Astrocyte of the cerebellum (primary cell): ENCODE measurements at regions not wholly inside any gene's neighbourhood (a gene's known extent, or its start where the extent isn't known, plus 50 kb on each side); places are given as distances from the start of the nearest gene placed in this dataset.
"Not testable (repeated sequence)": the region's sequence is repeated elsewhere in the genome, so short reads cannot be mapped to it uniquely, and the experiment has no call there.

Experiments
- DNase-seq: peaks from one replicate; pipeline ENCODE4 v3.0.0-alpha.2; 2011; ENCODE audit warnings: low read depth
- H3K4me3 ChIP-seq: 2 replicates; pipeline ENCODE4 v1.5.1; 2011; ENCODE audit warnings: mild to moderate bottlenecking, low read depth, low read length, moderate library complexity
- in situ Hi-C: cut with HindIII; loops from 2 replicates; pipeline ENCODE4 v1.10.0; 2017; ENCODE audit warnings: low sequenced_read_pairs
- TF ChIP-seq, protein P1 (sequence below): IDR thresholded peaks from 2 replicates; pipeline ENCODE4 v1.5.1; 2012; ENCODE audit warnings: low read length, low read depth, moderate library complexity, mild to moderate bottlenecking; ENCODE audit errors: missing control alignments

DNA sequence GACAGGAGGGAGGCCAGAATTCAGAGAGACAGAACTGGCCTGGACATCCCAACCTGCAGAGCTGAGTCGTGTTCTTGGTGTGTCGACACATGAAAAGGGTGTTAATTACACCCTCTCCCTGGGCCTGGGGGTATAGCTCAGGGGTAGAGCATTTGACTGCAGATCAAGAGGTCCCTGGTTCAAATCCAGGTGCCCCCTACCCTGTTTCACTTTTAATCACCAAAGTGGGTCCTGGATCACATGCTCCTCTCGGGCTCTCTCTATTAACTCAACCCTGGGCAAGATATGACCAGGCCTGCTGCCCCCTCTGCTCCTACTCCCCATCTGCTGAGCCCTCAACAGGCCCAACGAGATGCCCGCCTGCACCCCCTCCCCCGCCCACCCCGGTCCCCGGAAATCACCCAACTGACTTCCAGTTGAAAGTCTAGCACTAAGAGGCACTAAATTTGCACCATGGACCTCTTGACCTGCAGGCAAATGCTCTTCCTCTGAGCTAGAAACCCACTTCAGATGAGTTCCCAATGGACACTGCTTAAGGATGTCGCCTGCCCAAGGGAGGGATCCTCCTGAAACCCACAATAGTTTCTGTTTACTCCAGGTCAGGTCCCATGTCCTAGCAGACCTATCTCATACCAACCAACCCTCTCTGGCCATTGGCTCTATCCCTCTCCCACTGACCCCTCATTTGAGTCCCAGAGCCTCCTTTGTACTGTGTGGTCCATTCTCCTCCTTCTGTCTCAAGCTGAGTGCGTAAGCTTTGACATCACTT is 137.6 kb downstream of the ZNF467 start:
- in situ Hi-C loops: no loop called here
- DNase-seq: no peak
- no peak overlapping the region for H3K4me3 ChIP-seq
- TF ChIP-seq, protein P1, sequence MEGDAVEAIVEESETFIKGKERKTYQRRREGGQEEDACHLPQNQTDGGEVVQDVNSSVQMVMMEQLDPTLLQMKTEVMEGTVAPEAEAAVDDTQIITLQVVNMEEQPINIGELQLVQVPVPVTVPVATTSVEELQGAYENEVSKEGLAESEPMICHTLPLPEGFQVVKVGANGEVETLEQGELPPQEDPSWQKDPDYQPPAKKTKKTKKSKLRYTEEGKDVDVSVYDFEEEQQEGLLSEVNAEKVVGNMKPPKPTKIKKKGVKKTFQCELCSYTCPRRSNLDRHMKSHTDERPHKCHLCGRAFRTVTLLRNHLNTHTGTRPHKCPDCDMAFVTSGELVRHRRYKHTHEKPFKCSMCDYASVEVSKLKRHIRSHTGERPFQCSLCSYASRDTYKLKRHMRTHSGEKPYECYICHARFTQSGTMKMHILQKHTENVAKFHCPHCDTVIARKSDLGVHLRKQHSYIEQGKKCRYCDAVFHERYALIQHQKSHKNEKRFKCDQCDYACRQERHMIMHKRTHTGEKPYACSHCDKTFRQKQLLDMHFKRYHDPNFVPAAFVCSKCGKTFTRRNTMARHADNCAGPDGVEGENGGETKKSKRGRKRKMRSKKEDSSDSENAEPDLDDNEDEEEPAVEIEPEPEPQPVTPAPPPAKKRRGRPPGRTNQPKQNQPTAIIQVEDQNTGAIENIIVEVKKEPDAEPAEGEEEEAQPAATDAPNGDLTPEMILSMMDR: no peak

DNA sequence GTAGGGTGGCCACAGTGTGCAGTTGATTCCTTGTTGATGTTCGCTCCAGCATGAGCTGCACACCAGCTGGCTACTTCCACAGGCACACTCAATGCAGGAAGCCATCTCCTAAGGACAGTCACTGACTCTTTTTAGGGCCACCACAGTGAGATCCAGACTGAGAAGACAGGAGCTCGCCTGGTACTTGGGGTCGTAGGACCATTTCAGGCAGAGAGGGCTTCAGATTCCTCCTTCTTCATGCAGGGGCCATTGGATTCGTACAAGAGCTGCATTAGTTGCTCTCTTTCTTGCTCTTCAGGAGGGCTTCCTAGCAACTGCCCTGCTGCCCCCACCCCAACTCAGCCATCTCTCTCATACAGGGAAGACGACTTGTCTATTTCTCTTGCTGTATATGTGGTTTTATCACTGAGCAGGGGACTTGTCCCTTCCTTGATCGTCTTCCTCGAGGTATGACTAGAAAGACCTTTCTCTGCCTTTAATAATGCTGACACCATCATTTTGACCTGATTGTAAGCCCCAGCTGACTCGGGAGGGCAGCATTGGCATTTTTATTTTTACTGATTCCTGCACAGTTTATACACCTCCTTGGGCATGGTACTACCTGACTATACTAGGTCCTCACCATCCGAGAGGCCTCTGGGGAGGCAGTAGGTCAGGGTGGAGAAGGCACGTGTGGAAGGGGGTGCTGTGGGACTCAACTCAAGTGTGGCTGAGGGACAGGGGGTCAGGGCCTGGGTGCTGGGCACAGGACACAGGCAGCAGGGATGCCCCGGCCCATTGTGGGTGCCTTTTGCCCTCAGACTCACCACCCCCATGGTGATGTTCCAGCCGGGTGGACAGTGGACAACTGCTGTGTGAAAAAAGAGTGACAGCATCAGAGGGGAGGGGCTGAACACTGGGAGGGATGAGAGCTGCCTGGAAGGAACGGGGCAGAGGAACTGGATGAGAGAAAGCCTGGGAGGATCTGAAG is 136.7 kb upstream of the ZNF746 start:
- TF ChIP-seq, protein P1: no peak
- H3K4me3 ChIP-seq: no peak overlapping the region
- no peak for DNase-seq
- in situ Hi-C loops: no loop called here

DNA sequence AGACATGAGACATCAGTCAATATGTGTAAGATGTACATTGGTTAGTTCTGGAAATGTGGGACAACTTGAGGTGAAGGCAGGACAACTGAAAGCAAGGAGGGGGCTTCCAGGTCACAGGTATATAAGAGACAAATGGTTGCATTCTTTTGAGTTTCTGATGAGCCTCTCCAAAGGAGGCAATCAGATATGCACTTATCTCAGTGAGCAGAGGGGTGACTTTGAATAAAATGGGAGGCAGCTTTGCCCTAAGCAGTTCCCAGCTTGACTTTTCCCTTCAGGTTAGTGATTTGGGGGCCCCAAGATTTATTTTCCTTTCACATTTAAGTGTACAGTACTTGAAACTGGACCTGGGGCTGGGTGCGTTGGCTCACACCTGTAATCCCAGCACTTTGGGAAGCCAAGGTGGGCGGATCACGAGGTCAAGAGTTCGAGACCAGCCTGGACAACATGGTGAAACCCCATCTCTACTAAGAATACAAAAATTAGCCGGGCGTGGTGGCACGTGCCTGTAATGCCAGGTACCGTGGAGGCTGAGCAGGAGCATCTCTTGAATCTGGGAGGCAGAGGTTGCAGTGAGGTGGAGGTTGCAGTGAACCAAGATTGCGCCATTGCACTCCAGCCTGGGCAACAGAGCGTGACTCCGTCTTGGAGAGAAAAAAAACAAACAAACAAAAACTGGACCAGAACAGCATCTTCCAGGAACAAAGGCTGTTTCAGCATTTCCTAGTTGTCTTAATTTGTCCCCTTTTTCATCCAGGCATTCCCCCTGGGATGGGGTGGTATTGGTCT is 130.9 kb upstream of the ZNF746 start:
- H3K4me3 ChIP-seq, DNase-seq, in situ Hi-C loops: not testable (repeated sequence)

DNA sequence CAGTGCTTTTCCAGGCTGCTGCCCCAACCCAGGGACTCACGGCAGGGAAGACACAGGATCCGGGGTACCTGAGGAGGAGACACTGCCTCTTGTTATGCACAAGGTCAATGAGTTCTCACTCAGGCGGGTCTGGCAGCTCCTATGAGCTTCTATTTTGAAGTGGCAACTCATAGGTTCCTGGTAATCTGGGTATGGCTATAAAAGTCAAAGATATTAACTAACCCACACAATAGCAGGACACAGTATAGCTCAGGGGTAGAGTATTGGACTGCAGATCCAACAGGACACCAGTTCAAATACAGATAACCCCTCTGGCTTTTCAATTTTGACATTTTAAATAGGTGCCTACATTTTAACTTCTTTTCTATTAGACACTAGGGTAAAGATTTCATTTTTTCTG is 130.3 kb upstream of the ZNF746 start:
- H3K4me3 ChIP-seq: no peak overlapping the region
- DNase-seq: no peak
- in situ Hi-C loops: no loop called here
- TF ChIP-seq, protein P1: no peak

DNA sequence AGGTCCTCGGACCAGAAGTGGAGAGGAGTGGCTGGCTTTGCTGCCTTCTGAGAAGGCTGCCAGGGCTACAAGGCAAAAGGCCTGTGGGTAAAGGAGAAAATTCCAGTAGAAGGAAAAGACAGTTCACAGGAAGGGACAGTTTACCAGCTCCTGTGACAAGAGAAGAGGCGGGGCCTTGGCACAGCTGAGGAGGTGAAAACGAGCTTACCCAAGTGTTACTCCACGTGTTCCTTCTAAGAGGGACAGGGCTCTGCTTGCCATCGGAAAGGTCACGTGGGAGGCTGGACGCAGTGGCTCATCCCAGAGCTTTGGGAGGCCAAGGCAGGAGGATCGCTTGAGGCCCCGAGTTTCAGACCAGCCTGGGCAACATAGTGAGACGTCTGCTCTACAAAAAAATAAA is 129.4 kb upstream of the ZNF746 start:
- in situ Hi-C loops: no loop called here
- no peak overlapping the region for H3K4me3 ChIP-seq
- TF ChIP-seq, protein P1: no peak
- DNase-seq: no peak

DNA sequence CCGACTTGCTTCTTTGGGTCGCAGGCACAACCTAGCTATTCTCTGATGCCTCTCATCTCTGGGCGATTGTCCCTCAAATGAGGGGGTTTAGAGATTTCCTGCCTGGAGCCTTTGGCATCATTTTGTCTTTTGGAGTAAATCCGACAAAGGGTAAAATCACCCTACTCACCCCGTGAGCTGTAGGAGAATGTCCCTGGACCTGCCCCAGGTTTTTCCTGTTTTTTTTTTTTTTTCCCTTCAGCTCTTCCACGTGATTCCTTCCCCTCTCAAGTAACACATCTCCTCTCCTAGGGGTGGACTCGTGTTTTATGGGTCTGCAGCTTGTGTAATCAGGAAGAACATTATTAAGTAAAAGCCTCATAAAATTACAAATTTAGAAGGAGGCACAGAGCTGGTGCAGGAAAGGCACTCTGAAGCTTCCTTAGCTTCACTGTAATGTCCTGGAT is 128.4 kb upstream of the ZNF746 start:
- no peak overlapping the region for H3K4me3 ChIP-seq
- DNase-seq: no peak
- in situ Hi-C loops: no loop called here
- TF ChIP-seq, protein P1: no peak
